ENCODE measurements at regions not wholly inside any gene's neighbourhood (a gene's known extent, or its start where the extent isn't known, plus 50 kb on each side); places are given as distances from the start of the nearest gene placed in this dataset.

DNA sequence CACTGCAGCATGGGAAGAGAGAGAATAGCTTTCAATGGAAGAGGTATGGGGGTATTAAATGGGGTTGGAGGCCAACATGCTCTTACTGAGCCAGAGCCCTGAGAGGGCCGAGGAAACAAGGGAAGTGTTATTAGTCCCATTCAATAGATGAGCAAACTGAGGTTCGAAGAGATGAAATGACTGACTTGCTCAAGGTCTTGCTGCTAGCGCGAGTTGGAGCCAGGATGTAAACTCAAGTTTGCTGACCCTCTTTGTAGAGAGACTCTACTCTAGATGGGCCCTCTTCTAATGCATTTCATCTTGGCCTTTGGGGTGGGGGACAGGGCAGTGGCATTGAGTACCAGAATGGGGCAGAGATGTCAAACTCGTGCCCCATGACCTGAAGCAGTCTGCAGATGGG lies 319.5 kb downstream of the RPS6KC1 start:
- H3K4me2 ChIP-seq (ENCODE audit: low read length) = no peak overlapping the region
- H2AFZ ChIP-seq (ENCODE audit: low read length) = no peak overlapping the region
- no peaks in the 10 kb centered on the region for H3K9me2 ChIP-seq (ENCODE audit: insufficient read depth, low read length)
- ChIA-PET CTCF (ENCODE audit: unreplicated experiment) (no interaction called here), POLR2A (interaction anchor here (0.8 kb wide), 1 partner anchor 47 kb away, joined by 3 read pairs; no protein-coding TSS in a partner anchor)
- H3K9me3 ChIP-seq (ENCODE audit: low read length) = no peaks in the 10 kb centered on the region
- H3K79me2 ChIP-seq (ENCODE audit: insufficient read depth, low read depth, low read length) = no peaks in the 10 kb centered on the region
- no peaks in the 10 kb centered on the region for H3K4me1 ChIP-seq (ENCODE audit: insufficient read depth, low read length, poor library complexity, severe bottlenecking)
- no peak overlapping the region for H3K4me3 ChIP-seq (ENCODE audit: low read depth, low read length, poor library complexity, severe bottlenecking)
- H3K36me3 ChIP-seq (ENCODE audit: insufficient read depth, low read length) = no peaks in the 10 kb centered on the region
- TF ChIP-seq, protein P1, sequence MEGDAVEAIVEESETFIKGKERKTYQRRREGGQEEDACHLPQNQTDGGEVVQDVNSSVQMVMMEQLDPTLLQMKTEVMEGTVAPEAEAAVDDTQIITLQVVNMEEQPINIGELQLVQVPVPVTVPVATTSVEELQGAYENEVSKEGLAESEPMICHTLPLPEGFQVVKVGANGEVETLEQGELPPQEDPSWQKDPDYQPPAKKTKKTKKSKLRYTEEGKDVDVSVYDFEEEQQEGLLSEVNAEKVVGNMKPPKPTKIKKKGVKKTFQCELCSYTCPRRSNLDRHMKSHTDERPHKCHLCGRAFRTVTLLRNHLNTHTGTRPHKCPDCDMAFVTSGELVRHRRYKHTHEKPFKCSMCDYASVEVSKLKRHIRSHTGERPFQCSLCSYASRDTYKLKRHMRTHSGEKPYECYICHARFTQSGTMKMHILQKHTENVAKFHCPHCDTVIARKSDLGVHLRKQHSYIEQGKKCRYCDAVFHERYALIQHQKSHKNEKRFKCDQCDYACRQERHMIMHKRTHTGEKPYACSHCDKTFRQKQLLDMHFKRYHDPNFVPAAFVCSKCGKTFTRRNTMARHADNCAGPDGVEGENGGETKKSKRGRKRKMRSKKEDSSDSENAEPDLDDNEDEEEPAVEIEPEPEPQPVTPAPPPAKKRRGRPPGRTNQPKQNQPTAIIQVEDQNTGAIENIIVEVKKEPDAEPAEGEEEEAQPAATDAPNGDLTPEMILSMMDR (conservative IDR thresholded peaks at IDR 0.05; ENCODE audit: low read length) = no peak
- TF ChIP-seq EZH2phosphoT487 (IDR thresholded peaks at IDR 0.05; ENCODE audit: borderline replicate concordance, low read depth, low read length) = no peak
- H4K20me1 ChIP-seq (ENCODE audit: insufficient read depth, low read length) = no peaks in the 10 kb centered on the region
- no peak overlapping the region for H3K27ac ChIP-seq (ENCODE audit: low read depth, low read length, poor library complexity, severe bottlenecking)
- no TSS peak for BruUV-seq (replicated peaks)
- intact Hi-C loops (cut with micrococcal nuclease; ENCODE audit: unreplicated experiment) = loop anchor here (10.0 kb wide), 1 partner anchor 754 kb away; no protein-coding TSS in a partner anchor
- no peak for DNase-seq (ENCODE audit: low spot score)

DNA sequence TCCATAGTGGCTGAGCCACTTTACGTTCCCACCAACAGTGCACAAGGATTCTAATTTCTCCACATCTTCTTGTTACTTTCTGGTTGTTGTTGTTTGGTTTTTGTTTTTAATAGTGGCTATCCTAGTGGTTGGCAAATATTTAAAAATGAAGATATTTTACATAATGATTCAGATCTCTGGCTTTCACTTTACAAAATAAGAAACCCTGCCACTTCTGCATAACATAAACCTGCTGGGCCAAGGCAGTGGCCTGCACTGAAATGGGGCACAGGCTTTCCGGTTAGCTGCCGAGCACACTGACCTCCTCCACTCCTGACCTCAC lies 320.4 kb downstream of the RPS6KC1 start:
- ChIA-PET CTCF (ENCODE audit: unreplicated experiment) (no interaction called here), POLR2A (no interaction called here)
- TF ChIP-seq EZH2phosphoT487 (IDR thresholded peaks at IDR 0.05; ENCODE audit: borderline replicate concordance, low read depth, low read length) = no peak
- TF ChIP-seq, protein P1 (conservative IDR thresholded peaks at IDR 0.05; ENCODE audit: low read length) = no peak
- Histone ChIP-seq H2AFZ (ENCODE audit: low read length) (no peak overlapping the region), H3K4me1 (ENCODE audit: insufficient read depth, low read length, poor library complexity, severe bottlenecking) (no peaks in the 10 kb centered on the region), H3K27ac (ENCODE audit: low read depth, low read length, poor library complexity, severe bottlenecking) (no peak overlapping the region), H3K36me3 (ENCODE audit: insufficient read depth, low read length) (no peaks in the 10 kb centered on the region), H4K20me1 (ENCODE audit: insufficient read depth, low read length) (no peaks in the 10 kb centered on the region), H3K4me3 (ENCODE audit: low read depth, low read length, poor library complexity, severe bottlenecking) (no peak overlapping the region), H3K79me2 (ENCODE audit: insufficient read depth, low read depth, low read length) (no peaks in the 10 kb centered on the region), H3K9me3 (ENCODE audit: low read length) (no peaks in the 10 kb centered on the region), H3K4me2 (ENCODE audit: low read length) (no peak overlapping the region), H3K9me2 (ENCODE audit: insufficient read depth, low read length) (no peaks in the 10 kb centered on the region)
- intact Hi-C loops (cut with micrococcal nuclease; ENCODE audit: unreplicated experiment) = loop anchor here (10.0 kb wide), 1 partner anchor 753 kb away; no protein-coding TSS in a partner anchor
- BruUV-seq (replicated peaks) = no TSS peak
- no peak for DNase-seq (ENCODE audit: low spot score)

DNA sequence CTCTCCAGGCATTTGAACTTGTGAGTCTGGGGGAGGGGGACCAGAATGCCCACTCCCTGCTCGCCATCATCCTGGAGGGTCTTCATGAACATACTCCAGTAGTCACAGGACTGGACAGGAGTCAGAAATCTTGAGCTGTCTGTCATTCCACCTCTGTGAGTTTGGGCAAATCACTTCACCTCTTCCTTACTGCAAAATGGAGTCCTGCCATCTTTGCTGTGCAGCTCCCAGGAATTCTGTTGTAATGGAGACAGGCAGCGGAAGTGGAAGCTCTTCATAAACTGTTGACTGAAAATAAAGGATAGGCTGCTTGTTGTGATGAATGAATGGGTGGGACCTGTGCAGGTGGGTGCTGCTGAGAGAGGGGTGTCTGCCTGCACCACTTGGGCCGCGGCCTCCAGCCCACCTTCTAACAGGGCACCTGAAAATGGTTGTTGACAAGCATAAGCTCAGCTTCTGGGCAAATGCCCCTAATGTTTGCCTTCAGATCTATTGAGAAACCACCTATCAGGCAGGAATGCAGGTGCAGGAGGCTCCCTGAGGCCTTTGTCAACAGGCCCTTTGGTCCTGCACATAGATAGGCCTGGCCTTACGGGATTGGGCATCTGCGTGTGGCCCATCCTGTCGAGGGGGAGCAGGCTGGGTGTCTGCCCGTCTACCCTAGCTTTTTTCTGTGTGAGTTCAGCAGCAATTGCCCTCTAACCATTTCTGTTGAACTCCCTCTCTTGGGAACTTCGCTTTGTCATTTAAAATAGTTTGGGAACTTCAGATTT lies 321.0 kb downstream of the RPS6KC1 start:
- Histone ChIP-seq H3K4me3 (ENCODE audit: low read depth, low read length, poor library complexity, severe bottlenecking) (no peak overlapping the region), H3K4me2 (ENCODE audit: low read length) (no peak overlapping the region), H4K20me1 (ENCODE audit: insufficient read depth, low read length) (no peaks in the 10 kb centered on the region), H3K27ac (ENCODE audit: low read depth, low read length, poor library complexity, severe bottlenecking) (no peak overlapping the region), H2AFZ (ENCODE audit: low read length) (no peak overlapping the region), H3K9me2 (ENCODE audit: insufficient read depth, low read length) (no peaks in the 10 kb centered on the region), H3K36me3 (ENCODE audit: insufficient read depth, low read length) (no peaks in the 10 kb centered on the region), H3K9me3 (ENCODE audit: low read length) (no peaks in the 10 kb centered on the region), H3K79me2 (ENCODE audit: insufficient read depth, low read depth, low read length) (no peaks in the 10 kb centered on the region), H3K4me1 (ENCODE audit: insufficient read depth, low read length, poor library complexity, severe bottlenecking) (no peaks in the 10 kb centered on the region)
- DNase-seq (ENCODE audit: low spot score) = no peak
- no TSS peak for BruUV-seq (replicated peaks)
- intact Hi-C loops (cut with micrococcal nuclease; ENCODE audit: unreplicated experiment) = loop anchor here (10.0 kb wide), 1 partner anchor 753 kb away; no protein-coding TSS in a partner anchor
- POLR2A ChIA-PET = no interaction called here
- CTCF ChIA-PET (ENCODE audit: unreplicated experiment) = interaction anchor here (0.5 kb wide), 1 partner anchor 473 kb away, joined by 11 read pairs; no protein-coding TSS in a partner anchor
- no peak for TF ChIP-seq EZH2phosphoT487 (IDR thresholded peaks at IDR 0.05; ENCODE audit: borderline replicate concordance, low read depth, low read length)
- TF ChIP-seq, protein P1 (conservative IDR thresholded peaks at IDR 0.05; ENCODE audit: low read length) = no peak
